DOHH2 (cell line): ENCODE measurements at regions not wholly inside any gene's neighbourhood (a gene's known extent, or its start where the extent isn't known, plus 50 kb on each side); places are given as distances from the start of the nearest gene placed in this dataset.

Source experiments
- CTCF ChIP-seq: fragments of 200-600 bp; sonication (generic); IDR thresholded peaks from one replicate; pipeline ENCODE4 v1.5.1; 2014; ENCODE audit warnings: antibody characterized with exemption, mild to moderate bottlenecking, low read depth, low read length; ENCODE audit not compliant: poor library complexity, severe bottlenecking
- EZH2phosphoT487 ChIP-seq: fragments of 200-600 bp; sonication (generic); IDR thresholded peaks from 2 replicates; pipeline ENCODE4 v1.6.1; 2017; ENCODE audit warnings: borderline replicate concordance, mild to moderate bottlenecking, antibody characterized with exemption, low read length, moderate library complexity, mixed read lengths

GRCh38 chr9:12163723-12164458, 529.3 kb upstream of the TYRP1 start:
- TF ChIP-seq CTCF (no peak), EZH2phosphoT487 (no peak)
